GM12878 (cell line): ENCODE measurements at regions not wholly inside any gene's neighbourhood (a gene's known extent, or its start where the extent isn't known, plus 50 kb on each side); places are given as distances from the start of the nearest gene placed in this dataset.

Source experiments
- DPF2 ChIP-seq: fragments of 450-650 bp; IDR thresholded peaks from 2 replicates; pipeline ENCODE4 v1.6.1; 2017; ENCODE audit warnings: mild to moderate bottlenecking
- IKZF2 ChIP-seq, 2 experiments: fragments of 450-650 bp; IDR thresholded peaks; 2 replicates each; pipeline ENCODE4 v1.6.1; 2017; ENCODE audit warnings: mild to moderate bottlenecking in 2 of 2, moderate library complexity in 2 of 2
- MTA3 ChIP-seq: IDR thresholded peaks from 2 replicates; pipeline ENCODE4 v1.6.1; 2012; ENCODE audit warnings: low read length, inconsistent platforms, borderline replicate concordance
- NBN ChIP-seq: fragments of 450-650 bp; IDR thresholded peaks from 2 replicates; pipeline ENCODE4 v1.6.1; 2016
- PML ChIP-seq: IDR thresholded peaks from 2 replicates; pipeline ENCODE4 v1.6.1; 2012; ENCODE audit warnings: low read length, inconsistent platforms
- RAD21 ChIP-seq: IDR thresholded peaks from 2 replicates; pipeline ENCODE4 v1.6.1; 2011; ENCODE audit warnings: mild to moderate bottlenecking, low read depth, low read length, moderate library complexity; ENCODE audit not compliant: insufficient read depth
- RB1 ChIP-seq: fragments of 450-650 bp; formaldehyde crosslinking; IDR thresholded peaks from 2 replicates; pipeline ENCODE4 v1.6.1; 2017; ENCODE audit warnings: mild to moderate bottlenecking, borderline replicate concordance
- SRF ChIP-seq, 2 experiments: IDR thresholded peaks; 2 replicates each; pipeline ENCODE4 v1.6.1; 2011; ENCODE audit warnings: low read depth in 2 of 2, low read length in 2 of 2, mild to moderate bottlenecking in 1 of 2, moderate library complexity in 1 of 2
- TF ChIP-seq, protein P1 (sequence below): fragments of 450-650 bp; IDR thresholded peaks from 2 replicates; pipeline ENCODE4 v1.6.1; 2017; ENCODE audit warnings: antibody characterized with exemption, mild to moderate bottlenecking, moderate library complexity
- TF ChIP-seq, protein P2 (sequence below): fragments of 450-650 bp; formaldehyde crosslinking; IDR thresholded peaks from 2 replicates; pipeline ENCODE4 v1.4.0; 2020; ENCODE audit warnings: mild to moderate bottlenecking, moderate library complexity

DNA sequence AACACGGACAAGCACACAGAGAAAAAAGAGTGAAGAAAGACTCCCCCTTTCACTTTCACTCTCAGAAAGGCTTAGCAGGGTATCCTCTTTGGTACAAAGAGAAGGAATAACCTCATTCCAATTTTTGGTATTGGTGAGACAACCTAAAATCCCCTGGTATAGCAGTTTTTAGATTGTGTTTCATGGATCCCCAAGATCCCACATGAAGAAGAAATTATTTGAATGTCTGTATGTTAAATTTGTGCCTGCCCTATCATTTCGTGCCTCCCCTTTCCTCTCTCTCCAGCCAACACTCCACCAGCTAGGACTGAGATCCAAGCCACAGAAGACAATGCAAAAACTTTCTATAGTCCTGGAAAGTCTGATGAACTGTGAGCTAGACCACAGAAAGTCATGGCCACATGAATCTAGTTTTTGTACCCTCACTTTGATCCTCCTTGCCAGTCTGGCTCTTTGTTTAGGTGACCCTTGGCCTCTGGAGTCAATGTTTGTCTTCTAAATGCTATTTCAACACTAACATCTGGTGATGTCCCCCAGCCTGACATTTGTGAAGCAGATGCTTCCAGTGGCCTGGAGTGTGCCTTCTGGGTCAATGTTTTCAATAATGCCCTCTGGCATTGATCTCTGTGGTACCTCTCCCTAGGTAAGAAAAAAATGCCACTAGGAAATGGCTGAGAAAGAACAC is 181.9 kb upstream of the BMP4 start (continued):
- no peak for TF ChIP-seq MTA3
- no peak for TF ChIP-seq NBN
- TF ChIP-seq, protein P1, sequence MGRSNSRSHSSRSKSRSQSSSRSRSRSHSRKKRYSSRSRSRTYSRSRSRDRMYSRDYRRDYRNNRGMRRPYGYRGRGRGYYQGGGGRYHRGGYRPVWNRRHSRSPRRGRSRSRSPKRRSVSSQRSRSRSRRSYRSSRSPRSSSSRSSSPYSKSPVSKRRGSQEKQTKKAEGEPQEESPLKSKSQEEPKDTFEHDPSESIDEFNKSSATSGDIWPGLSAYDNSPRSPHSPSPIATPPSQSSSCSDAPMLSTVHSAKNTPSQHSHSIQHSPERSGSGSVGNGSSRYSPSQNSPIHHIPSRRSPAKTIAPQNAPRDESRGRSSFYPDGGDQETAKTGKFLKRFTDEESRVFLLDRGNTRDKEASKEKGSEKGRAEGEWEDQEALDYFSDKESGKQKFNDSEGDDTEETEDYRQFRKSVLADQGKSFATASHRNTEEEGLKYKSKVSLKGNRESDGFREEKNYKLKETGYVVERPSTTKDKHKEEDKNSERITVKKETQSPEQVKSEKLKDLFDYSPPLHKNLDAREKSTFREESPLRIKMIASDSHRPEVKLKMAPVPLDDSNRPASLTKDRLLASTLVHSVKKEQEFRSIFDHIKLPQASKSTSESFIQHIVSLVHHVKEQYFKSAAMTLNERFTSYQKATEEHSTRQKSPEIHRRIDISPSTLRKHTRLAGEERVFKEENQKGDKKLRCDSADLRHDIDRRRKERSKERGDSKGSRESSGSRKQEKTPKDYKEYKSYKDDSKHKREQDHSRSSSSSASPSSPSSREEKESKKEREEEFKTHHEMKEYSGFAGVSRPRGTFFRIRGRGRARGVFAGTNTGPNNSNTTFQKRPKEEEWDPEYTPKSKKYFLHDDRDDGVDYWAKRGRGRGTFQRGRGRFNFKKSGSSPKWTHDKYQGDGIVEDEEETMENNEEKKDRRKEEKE = no peak
- no peak for TF ChIP-seq IKZF2 (IDR thresholded peaks at IDR 0.05)
- no peak for TF ChIP-seq DPF2
- TF ChIP-seq RB1 = no peak
- TF ChIP-seq, protein P2, sequence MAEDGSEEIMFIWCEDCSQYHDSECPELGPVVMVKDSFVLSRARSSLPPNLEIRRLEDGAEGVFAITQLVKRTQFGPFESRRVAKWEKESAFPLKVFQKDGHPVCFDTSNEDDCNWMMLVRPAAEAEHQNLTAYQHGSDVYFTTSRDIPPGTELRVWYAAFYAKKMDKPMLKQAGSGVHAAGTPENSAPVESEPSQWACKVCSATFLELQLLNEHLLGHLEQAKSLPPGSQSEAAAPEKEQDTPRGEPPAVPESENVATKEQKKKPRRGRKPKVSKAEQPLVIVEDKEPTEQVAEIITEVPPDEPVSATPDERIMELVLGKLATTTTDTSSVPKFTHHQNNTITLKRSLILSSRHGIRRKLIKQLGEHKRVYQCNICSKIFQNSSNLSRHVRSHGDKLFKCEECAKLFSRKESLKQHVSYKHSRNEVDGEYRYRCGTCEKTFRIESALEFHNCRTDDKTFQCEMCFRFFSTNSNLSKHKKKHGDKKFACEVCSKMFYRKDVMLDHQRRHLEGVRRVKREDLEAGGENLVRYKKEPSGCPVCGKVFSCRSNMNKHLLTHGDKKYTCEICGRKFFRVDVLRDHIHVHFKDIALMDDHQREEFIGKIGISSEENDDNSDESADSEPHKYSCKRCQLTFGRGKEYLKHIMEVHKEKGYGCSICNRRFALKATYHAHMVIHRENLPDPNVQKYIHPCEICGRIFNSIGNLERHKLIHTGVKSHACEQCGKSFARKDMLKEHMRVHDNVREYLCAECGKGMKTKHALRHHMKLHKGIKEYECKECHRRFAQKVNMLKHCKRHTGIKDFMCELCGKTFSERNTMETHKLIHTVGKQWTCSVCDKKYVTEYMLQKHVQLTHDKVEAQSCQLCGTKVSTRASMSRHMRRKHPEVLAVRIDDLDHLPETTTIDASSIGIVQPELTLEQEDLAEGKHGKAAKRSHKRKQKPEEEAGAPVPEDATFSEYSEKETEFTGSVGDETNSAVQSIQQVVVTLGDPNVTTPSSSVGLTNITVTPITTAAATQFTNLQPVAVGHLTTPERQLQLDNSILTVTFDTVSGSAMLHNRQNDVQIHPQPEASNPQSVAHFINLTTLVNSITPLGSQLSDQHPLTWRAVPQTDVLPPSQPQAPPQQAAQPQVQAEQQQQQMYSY = no peak
- no peak for TF ChIP-seq SRF (IDR thresholded peaks at IDR 0.05; ENCODE audit: low read depth in 2 of 2, low read length in 2 of 2)
- TF ChIP-seq RAD21 = no peak
- no peak for TF ChIP-seq PML
- TF ChIP-seq, all 136 proteins: peak for 0
